Astrocyte of the hippocampus (primary cell): ENCODE measurements at regions not wholly inside any gene's neighbourhood (a gene's known extent, or its start where the extent isn't known, plus 50 kb on each side); places are given as distances from the start of the nearest gene placed in this dataset.

Experiments used
- DNase-seq: peaks from one replicate; pipeline ENCODE4 v3.0.0; 2011; ENCODE audit warnings: low read depth, low spot score

DNA sequence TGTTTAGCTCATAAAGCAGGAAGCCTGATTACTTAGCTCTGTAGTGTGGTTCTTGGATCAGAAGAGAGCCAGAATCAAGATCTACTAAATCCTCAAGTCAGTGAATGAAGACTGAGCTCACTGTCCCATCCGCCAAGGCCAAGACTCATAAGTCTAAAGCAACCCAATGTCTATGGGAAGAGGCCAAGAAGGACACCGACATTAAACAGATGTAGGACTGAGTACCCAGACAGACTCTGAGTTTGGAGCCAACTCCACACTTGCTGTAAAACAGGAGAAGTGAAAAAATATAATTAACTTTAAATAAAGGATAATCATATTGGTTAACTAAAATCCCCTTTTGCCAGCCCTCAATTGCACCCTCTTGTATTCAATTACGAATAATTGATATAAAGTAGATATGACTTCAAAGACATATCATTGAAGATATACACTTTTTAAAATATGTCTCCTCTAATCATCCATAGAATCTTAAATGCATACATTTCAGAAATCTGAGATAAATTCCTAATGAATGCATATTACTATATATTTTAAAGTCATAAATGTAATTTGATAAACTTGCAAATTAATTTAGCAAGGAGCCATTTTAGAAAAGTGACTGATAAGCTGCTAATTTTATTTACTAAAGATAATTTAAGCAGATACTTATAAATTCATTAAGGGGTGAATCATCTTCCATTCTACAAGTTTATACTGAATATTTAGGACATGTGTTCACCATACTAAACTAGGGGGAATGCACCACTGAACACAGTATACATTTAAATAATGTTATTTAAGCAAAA, 617.0 kb upstream of the ARID1B start:
- DNase-seq = no peak

DNA sequence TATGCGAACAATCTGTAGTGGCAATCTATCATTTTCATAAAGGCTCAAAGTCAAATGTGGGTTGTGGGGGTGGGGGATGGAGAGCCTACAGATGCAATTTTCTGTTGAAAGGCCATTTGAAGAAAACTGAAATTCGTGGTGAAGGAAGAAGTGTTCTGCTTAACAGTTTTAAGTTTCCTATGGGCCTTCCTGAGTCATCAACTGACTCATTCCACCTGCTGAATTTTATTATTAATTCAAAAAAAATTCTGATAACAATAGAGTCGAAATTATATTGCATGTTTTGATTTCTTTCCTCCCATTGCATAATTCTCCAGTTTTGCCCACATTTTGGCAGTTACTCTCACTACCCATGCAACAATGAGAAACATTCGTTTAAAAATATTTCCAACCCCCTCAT, 622.3 kb upstream of the ARID1B start:
- no peak for DNase-seq

DNA sequence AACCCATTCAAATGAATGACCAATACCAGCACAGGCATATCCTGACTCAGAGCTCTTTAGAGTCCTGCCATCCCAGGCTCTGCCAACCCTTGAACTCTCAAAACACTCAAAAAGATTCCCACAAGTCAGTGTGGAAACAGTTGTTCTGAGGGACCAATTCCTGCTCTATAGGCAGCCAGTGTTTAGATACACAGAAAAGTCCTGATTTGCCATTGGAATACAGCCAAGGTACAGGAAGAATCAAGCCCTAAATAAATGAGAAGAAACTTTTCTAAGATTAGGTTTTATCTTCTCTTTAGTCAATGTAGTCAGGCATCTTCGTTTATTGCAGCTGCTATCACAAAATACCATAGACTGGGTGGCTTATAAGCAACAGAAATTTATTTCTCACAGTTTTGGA, 626.8 kb upstream of the ARID1B start:
- no peak for DNase-seq

DNA sequence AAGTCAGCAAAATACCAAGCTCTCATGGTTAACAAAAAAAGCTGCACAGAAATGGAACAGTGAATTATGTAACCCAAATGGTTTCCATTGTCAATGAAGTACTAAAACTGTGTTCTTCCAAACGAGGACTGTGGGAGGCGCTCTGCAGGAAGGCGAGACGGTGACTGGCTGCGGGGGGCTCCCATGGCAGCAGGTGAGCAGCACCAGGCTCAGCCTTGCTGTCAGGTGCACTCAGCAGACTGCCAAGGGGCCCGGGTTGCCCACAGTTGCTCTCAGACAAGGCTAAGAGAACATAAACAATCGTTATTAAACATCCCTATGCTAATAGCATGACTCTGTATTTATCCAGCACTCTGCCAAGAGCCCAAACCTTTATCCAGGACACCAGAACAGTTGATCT, 630.3 kb upstream of the ARID1B start:
- no peak for DNase-seq

DNA sequence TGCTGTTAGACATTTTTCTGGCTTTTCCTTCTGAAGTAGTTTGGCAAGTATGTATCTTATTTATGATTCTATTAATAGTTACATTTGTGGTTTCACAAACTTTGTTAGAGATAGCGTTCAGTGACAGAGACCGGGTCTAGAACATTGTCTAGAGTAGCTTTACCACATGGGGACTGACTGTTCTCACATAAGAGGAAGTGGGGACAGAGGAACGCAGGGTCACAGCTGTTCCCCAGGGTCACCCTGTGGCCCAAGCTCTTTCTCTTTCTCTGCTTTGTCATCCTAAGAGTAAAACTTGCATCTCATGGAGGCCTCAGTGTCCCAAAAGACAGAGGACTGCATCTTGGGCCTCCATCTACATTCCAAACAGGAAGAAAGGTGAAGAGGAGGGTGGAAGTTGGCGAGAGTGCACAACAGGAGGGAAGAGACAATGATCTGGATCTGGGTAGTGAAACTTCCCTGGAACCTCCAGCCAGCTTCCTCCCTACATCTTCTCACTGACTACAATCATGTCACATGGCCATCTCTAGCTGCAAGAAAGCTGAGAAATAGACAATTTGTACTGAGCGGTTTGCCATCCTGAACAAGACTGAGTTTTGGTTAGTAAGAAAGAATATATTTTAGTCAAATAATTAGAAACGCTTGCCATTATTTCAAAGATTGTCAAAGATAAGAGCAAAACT, 645.8 kb upstream of the ARID1B start:
- no peak for DNase-seq

DNA sequence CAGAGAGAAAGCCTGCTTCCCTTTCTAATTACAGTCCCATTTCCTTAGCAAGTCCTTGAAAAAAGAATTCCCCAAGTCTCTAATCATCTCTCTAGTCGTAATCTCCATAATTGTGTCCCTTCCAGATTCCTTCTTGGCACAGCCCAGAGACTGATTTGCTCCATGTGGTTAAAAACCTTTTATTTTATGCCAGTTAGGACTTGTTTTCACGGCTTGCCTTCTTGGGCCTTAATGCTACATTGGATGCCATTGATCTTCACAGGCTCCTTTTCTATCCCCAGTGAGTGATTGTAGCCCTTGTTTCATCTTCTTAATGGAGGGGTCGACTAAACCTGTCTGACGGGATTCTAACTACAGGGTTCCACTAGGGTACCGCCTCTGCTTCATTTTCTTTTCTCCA, 650.6 kb upstream of the ARID1B start:
- DNase-seq = peak; percentile 54

DNA sequence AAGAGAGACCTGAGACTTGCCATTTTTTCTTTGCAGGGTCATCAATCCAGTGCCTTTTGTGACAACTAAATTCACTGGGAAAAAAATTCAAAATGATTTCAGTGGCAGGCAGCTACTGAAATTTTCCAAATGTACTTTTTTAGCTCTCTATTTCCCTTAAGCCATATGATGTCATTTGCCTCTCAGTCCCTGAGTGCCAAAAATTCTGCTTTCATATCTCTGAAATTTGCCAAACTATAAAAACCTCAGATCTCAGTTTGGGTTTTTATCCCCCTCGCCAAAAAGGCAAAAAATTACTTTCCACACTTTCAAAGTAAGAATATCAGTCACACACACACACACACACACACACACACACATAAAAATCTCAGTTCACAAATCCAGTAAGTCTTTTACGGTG, 651.3 kb upstream of the ARID1B start:
- DNase-seq = no peak

DNA sequence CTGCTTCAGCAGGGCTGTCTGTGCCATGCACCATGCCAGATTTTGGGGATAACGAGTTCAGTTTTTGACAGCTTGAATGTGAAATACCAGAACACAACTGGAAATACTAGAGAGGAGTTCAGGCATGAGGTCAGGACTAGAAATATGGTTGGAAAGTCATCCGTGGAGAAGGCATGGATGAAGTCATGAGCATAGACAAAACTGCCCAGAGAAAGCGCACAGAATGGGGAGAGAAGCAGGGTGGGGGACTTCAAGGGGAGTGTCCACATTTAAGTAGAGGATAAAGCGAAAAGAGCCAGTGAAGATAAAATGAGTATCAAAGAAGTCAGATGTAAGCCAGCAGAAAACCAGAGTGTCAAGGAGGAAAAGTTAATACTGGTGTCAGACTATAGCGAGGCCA, 653.4 kb upstream of the ARID1B start:
- DNase-seq = no peak

DNA sequence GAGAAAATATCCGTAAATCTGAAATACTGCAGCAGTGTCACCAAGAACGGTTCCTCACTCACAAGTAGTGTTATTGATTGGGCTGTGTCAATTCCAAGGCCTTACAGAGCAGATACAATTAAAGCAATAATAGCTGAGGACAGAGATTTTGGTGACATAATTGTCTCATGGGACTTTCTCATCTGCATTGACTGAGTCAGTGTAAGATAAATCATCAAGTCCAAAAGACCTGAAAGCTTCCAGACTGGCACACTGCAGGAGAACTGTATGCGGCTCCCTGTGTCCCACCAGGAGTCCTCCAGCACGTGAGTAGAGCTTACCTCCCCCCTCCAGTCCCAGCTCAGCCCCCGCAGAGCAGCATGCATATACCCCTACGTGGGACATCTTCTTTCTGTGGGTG, 655.2 kb upstream of the ARID1B start:
- DNase-seq = no peak

DNA sequence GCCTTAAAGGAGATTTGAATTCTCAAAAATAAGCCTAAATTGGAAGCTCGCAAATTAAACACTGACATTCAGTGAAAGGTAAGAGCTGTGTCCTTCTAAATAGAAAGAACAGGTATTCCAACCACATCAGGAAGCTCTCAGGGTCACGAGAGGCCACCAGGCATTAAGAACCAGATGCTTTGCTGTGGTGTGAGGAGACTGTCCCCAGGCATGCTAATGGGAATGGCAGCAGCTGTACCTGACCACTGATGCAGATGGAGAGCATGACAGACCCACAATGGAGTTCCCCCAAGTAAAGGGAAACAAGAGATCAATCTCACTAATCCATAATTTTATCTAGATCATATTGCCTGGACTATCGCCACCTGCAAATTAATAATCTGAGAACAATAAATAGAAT, 658.9 kb upstream of the NOX3 start:
- DNase-seq = no peak

DNA sequence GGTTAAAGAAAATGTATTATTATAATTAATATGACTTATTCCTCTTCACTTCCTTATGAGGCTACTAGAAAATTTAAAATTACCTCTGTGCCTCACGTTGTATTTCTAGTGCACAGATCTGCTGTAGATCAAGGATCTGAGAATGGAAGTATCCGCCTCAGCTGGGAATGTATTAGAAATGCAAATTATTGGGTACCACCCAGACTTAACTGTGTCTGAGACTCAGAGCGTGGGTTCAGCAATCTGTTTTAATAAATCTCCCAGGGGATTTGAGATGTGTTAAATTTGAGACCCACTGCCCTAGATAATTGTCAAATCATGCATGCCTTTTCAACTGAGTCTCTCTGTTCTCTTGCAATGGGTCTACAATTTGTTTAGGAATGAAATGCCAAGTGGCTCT, 658.0 kb upstream of the NOX3 start:
- no peak for DNase-seq

DNA sequence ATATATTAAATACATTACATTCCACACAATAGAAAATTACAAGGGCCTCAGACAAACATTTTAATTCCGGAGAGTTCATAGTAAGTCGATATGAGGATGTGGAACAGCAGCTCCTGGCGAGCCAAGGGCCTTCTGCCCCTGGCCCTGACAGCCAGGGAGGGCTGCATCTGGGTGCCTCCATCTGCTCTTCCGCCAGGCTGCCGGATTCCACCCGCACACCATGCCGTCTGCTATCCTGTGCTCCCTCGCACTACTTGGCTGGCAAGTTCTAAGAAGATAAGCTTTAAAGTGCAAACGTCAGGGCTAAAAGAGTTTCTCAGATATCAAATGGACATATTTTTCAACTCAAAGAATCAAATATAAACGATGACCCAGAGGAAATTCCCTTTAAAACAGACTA, 656.3 kb upstream of the NOX3 start:
- DNase-seq = no peak

DNA sequence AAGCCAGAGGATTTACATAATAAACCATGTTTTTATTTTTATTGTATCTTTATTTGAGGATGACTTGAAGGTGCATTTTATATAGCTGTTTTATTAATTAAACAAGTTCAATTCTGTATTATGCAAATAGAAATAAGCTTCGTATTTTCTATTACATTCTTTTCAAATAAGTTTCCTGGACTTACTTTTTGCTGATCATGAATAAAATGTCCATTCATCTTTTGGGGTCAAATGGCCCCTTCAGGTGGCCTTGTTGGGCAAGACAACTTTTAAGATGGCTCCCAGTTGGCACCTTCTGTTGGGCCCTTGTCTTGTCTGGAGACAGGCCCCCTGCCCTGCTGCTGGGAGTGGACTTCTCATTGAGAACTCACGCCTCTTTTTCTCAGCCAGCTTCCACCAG, 654.6 kb upstream of the NOX3 start:
- no peak for DNase-seq

DNA sequence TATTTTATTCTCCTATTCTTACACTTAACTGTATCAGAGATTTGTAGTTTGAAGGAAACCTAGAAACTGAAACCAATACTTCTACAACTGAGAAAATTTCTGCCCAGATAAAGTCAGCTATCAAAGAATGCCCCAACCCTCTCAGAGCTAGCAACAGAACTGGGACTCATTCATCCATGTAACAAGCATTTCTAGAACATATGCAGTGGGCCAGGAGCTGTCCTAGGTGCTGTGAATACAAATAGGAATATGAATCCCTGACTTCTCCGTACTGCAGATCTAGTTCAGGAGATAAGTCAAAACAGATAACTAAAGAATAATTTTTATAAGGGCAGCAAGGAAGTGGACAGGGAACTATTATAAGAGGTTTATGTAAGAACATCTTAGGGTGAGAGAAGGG, 654.1 kb upstream of the NOX3 start:
- peak; percentile 22 for DNase-seq

DNA sequence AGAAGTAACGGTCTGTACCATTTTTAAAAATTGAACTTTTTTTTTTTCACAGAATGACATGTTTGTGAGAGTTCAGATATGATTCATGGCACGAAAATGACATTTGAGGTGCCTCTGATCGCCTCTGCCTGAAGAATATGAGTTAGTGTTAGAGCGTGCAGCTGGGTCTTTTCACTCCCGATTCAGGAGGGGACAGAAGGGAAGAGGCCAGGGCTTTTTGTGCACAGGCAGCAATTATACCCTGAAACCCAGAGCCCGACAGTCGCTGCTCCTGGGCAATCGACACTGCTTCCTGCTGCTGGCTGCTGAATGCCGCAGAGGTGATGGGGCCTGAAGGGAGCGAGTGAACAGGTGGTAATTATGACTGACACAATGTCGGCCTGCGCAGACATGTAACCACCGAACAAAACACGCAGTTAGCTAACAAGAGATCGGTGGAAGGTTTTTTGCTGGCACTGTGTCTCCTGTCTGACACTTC, 652.0 kb upstream of the NOX3 start:
- DNase-seq = peak; percentile 5

DNA sequence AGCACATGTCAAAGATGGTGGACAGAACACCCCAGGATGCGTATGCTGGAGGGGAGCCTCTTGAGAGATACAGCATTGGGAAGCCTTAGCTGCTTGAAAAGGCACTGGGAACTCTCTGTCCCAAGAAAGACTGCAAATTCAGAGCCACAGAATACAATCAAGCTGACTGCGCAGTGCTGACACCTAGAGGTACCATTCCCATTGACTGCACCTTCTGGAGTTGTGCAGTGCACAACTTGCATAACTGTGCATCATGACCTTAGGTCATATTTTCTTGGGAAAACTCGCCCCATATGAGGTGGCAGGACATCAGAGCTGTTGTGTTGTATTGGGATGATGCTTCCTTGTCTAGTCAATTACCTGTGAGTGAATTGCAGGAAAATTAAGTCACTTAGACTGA, 646.5 kb upstream of the NOX3 start:
- DNase-seq = peak; percentile 11

DNA sequence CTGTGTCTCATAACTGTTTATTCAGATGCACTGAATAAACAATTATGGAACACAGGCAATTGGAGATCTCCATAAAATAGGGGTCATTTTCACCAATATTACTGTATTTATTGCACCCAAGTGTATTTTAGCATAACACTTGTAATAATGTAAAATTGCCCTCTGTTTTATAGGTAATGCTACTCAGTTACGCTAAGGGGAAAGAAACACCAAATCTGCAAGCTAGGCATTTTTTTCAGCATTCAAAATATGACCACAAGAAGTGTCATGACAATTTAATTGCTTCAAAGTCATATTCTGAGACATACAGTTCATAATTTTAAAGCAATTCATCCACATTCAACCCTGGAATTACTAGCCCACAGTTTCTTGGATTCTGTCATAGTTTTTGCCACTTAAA, 643.2 kb upstream of the NOX3 start:
- DNase-seq = no peak

DNA sequence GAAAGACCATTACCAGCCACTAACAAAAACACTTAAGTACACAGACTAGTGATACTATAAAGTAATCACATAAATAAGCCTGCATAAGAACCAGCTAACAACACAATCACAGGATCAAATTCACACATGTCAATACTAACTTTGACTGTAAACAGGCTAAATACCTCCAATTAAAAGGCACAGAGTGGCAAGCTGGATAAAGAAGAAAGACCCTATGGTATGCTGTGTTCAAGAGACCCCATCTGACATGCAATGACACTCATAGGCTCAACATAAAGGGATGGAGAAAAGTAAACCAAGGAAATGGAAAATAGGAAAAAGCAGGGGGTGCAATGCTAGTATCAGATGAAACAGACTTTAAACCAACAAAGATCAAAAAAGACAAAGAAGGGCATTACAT, 631.8 kb upstream of the NOX3 start:
- DNase-seq = no peak

DNA sequence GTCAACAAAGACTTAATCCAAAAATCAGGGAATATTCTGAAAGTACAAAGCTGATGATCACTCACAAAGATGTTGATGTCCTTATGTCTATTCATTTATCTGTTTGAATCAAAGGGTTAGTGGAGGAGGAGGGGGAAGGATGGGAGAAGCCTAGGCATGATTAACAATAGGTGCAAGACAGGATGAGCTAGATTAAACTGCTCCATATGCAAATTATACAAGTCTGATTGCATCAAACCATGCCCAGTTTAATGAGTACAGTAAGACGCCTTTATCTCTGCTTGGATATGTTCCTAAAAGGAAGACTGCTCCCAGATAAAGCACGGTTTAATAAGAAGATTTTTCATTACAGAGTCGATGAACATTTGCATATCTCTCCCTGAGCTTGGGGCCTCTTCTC, 626.4 kb upstream of the NOX3 start:
- no peak for DNase-seq

DNA sequence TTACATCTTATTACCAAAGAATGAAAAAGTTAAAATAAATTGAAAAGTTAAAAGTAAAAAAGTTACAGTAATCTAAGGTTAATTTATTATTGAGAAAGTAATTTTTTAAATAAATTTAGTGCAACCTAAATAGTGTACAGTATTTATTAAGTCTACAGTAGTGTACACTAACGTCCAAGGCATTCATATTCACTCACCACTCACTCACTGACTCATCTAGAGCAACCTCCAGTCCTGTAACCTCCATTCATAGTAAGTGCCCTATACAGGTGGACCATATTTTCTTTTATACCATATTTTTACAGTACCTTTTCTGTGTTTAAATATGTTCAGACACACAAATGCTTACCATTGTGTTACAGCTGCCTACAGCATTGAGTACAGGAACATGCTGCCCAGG, 624.7 kb upstream of the NOX3 start:
- no peak for DNase-seq

DNA sequence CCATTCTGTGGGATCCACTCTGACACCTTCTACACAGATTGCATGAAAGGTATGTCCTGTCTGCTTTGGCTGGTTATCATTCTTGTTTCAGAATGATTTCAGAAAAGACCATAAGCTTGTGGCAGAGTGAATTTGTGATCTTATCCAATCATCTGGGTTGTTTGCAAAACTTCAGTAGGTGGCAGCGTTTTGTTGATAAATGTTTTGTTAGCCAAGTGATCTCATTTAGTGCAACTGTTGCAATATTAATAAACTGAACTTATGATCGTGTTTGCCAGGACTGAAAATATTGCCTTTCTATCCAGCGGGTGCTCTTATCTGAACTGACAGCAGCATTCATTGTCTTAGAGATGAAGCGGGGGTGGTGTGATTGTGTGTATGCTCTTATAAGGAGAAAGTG, 613.2 kb upstream of the NOX3 start:
- DNase-seq = peak; percentile 13

DNA sequence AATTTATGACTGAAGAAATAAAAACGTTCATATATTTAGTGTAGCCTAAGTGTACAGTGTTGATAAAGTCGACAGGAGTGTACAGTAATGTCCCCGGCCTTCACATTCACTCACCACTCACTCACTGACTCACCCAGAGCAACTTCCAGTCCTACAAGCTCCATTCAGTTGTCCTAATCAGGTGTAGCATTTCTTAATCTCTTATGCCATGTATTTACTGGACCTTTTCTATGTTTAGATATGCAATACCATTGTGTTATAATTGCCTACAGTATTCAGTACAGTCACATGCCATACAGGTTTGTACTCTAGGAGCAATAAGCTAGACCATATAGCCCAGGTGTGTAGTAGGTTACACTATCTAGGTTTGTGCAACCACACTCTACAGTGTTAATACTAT, 610.2 kb upstream of the NOX3 start:
- DNase-seq = no peak

DNA sequence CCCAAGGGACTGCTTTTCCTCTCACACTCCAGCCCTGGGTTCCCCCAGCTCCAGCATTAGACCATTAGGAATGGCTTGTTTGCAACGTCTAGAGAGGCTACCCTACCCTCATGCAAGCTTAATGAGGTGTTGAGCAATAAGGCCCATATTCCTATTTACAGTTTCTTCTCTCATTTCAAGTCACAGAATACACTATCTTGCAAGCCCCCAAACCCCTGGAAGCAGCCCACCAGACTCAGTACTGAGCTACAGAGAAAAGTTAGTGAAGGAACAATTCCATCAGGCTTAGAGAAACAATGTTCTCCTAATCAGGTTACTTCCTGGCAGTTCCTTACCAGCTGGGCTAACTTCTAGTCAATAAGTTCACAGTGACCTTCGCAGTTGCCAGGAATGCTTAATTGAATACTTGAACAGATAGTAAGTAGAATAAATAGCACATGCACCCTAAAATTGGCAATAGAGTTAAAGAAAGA, 606.5 kb upstream of the NOX3 start:
- no peak for DNase-seq
